Fibroblast of skin of back (primary cell): ENCODE measurements at regions not wholly inside any gene's neighbourhood (a gene's known extent, or its start where the extent isn't known, plus 50 kb on each side); places are given as distances from the start of the nearest gene placed in this dataset.

Experiments used
- DNase-seq: peaks from one replicate; pipeline ENCODE4 v3.0.0-alpha.2; 2013

DNA sequence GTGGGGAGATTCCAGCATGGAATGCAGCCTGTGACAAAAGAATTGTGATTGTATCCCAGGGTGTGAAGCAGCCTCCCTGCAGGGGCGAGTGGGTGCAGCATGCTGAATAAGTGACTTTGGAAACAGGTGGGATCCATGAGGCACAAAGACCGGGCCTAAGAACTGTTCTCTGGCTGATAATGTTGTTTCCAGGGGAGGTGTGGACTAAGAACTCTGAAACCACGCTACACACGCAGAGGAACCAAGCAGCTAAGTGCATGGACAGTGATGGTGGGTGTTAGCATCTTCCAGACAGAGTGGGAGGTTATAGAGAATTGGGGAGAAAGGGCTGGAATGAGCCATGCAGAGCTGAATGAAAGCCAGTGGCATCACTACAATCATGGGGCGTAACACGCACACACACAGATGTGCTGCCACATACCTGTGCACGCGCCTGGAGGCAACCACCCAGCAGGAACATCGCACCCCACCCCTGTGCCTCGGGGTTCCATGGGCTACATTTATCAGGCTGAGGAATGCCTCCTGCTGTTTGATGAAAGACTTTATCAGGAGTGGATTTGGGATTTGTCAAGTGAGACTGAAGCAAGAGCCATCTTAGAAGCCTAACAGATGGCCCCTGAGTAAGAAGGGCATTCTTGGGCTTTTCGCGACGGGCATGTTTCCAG, 424.5 kb upstream of the SALL3 start:
- no peak for DNase-seq

DNA sequence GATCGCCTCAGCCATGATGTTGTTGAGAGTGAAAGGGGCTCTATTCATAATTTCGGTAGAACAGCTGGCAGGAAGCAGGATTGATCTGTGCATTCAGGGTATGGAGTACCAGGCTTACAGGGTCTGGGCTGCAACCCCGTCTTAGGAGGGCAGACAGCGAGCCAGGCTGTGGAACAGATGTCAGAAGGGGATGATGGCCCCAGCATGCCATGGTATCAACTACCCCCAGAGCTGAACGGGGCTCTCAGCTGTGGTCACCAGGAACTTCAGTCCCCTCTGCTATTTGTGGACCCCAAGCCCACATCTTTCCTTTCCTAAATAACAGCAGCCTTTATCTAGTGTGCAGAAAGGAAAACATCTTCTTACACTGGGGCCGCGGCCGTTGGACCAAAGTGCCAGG, 422.2 kb upstream of the SALL3 start:
- no peak for DNase-seq

DNA sequence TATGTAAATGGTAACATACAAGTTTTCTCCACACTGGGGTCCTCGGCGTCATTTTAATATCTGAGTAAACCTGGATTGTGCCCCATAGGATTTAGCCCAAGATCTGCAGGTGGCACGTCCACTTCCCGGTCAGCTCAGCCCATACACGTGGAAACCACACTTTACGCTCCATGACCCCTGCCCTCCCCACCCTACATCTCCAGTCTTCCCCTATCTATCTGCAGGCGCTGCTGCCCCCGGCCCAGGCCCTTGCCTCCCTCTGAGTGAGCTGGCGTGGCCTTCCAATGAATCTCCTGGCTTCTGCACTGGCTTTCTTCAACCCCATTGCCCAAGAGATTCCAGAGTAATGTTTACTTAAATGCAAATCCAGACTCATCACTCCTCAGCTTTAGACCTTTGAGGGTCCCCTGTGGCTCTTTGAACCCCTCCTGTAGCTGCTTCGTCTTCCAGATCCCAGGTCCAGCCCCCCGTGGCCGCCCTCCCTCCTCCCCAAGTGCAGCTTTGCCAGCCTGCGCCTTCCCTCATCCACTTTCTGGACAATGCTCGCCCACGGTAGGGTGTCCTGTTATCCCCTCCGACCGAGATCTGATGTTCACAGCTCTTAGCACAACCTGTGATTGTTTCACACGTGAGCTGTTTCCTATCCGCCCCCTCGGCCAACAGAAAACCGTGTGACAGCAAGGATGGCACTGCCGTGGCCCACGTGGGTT, 421.4 kb upstream of the SALL3 start:
- DNase-seq = no peak

DNA sequence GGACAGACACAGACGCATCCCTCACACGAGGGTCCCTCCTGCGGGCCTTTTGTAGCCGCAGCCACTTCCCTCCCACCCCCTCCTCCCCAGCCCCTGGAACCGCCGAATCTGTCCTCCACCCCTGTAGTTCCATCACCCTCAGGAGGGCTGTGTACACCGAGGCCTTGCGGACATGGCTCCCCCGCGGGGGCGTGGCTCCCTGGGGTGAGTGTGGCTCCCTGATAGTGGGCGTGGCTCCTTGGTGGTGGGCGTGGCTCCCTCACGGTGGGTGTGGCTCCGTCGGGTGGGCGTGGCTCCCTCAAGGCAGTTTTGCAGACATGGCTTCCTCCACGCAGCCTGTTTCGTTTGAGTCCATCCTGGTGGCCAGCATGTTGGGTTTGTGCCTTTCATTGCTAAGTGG, 420.7 kb upstream of the SALL3 start:
- DNase-seq = no peak

DNA sequence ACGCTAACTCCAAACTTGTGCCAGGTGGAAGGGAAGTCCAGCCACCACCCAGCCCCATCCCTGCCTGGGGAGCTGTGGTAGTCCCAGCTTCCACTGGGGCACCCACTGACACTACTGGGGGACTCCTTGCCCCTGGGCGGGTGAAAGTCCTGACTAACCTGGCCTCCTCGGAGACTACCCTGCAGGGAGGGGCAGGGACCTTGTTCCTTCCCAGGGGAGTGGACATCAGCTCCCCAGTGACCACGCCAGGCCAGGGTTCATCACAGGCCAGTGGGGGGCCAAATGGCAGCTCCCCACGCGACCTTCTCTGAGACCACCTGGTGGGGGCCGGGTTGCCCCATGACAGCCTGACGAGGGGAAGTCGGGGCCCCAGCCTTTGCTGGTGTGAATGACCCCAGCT, 420.0 kb upstream of the SALL3 start:
- DNase-seq = no peak

DNA sequence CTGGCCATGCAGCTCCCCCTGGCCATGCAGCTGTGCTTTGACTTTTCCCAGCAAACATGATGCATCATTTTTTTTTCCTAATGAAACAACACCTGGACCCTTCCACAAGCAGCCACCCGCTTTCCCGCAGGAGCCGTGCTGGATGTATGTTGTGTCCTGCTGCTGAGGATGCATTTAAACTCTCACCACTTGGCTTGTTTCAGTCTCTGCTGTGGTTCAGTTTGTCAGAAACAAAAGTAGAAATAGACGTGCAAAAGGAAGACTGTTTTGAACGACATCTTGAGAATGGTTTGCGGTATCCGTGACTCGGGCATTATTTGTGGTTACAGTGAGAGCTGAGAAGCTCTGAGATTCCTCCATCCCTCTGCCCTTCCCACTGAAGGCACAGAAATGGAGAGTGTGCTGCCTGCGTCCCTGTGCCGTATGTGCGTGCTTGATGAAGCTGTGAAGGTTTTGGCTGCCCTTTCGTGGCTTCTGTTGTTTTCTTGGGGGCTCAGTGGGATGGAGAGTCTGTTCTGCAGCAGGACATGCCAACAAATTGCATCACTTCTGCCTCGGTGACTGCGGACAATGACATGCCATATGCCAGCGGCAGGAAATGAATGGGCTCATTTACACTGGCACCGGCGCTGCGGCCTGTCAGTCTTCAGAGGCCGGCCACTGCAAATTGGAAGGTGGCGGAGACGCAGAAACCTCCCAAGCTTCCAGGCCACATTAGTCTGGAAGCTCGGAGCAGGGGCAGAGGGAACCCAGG, 417.7 kb upstream of the SALL3 start:
- DNase-seq = no peak

DNA sequence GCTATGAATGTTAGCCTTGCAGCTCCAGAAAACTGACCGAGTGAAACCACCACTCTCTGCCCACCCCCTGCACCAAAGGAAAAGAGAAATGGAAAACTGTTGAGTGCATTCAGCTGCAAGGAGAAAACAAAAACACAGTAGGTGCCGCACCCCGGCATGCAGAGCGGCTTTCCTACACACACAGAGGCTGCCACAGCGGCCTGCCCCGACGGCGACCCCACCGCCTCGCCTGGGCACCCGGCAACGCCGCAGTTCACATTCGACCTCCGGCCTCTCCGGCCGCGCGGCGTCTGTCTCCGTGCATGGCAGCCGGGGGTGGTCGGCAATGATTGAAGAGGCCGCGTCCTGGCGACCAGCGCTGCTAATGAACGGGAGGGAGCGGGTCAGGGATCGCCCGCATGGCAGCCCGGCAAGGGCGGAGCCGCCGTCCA, 417.1 kb upstream of the SALL3 start:
- DNase-seq = no peak

DNA sequence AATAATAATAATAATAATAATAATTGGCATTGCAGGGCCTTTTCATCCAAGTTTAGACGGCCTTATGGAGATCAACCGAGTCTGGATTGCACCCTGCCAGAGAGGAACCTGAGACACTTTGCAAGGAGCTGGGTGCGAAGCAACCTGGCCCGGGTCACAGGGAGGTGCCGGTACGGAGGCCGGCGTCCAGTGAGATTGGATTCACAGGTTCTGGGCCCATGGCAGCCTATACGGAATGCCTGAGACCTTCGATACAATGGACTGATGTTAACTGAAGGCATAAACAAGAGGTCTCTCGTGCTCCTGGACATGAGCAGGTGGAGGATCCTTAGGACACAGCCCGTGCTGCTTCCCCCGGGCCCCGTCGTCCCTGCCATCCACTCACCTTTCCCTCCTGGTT, 416.5 kb upstream of the SALL3 start:
- DNase-seq = no peak

DNA sequence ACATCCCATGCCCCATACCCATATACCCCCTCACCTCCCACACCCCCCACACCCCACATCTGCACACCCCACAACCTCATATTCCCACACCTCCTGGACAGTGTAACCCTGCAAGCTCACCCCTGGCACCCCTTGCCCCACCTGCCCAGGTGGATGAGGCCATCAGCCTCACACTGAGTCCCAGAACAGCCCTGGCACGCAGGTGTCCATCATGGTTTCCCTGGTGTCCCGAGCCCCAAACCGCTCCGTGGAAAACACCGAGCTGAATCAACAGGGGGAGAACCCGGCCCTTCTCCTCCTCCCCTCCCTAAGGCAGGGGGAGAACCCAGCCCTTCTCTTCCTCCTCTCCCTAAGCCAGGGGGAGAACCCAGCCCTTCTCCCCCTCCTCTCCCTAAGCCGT, 415.6 kb upstream of the SALL3 start:
- no peak for DNase-seq

DNA sequence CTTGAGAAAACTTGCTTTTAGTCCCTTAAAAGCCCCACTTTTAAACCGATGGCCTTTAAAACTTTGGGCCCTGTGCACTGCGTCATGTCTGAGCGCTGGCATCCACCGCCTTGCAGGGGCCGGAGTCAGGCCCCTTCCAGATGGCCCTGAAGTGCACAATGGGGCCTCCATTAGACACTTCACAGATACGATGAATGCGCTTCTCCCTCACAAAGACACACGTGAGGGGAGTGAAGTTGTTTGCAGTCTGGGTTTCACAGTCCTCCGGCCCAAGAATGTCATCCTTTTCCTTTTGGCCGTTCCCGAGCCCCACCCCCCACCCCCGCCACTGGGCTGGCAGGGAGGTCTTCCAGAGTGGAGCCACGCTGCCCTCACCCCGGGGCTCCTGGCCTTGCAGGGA, 415.1 kb upstream of the SALL3 start:
- no peak for DNase-seq

DNA sequence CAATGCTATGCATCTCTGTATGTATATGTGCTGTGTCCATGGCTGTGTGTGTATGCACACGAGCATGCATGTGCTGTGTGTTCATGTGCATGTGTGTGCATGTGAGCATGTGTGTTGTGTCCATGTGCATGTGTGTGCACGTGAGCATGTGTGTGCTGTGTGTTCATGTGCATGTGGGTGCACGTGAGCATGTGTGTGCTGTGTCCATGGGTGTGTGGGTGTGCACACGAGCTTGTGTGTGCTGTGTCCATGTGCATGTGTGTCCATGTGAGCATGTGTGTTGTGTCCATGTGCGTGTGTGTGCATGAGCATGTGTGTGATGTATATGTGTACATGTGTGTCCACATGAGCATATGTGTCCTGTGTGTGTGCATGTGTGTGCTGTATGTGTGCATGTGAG, 414.4 kb upstream of the SALL3 start:
- DNase-seq = no peak

DNA sequence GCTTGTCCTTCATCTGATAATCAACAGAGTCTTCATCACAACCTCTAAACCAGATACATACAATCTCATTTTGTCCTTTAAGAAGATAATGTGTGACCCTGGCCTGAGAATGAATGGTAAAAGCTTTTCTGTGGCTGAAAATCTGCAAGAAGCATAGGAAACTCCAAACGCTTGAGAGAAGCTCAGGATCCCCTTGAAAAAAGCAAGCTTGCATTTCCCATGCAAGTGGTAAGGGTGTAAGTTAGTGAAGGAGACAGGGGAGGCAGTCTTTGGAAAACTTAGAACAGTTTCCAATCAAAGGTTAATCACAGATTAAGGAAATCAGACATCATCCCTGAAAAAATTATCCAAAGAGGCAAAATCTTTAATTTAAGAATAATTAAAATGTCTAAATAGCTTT, 413.6 kb upstream of the SALL3 start:
- DNase-seq = no peak

DNA sequence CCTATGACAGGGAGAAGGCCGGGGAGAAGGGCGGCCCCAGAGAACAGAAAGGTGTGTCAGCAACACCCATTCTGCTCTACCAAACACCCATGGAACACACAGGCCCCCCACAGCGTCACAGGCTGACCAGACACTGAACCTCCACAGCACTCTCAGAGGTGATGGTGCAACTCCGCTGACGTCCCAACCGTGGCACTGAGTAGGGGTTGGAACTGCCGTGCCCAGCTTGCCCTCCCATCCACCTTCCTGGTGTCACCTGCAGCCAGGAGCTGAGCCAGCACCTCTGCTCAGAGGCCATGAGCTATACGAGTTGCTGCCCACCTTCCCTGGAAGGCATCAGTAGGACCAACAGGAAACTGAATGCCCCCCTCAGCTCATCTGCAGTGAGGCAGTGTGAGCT, 412.9 kb upstream of the SALL3 start:
- DNase-seq = no peak

DNA sequence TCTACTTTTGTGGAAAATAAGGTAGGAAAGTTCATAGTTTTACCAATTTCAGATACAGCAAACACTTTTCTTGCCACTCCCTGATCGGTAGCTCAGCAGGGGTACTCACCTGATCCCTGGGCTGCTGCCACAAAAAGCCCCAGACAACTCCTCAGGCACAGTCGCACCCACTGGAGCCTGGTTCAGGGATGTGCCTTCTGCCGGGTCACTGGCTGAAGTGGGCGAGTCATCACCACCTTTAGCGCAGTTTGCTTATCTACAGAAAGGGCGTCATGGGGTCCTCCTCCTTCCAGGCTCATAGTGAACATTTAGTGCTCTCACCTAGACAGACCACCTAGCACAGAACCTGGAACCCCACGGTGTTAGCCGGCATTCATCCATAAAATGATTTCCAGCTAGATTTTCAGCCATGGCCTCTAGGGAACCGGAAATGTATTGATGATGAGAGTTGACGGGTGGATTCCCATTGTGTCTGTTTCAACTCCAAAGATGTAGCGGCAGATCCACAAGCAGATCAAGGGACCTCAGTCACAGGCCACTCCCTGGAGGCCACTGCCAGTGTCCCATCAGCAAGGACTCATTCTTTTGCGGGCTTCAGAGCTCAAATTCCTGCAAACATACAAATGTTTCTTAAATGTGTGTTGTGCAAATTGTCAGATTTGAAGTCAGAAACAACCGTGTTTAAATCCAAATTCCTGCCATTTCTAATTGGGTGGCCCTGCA, 408.4 kb upstream of the SALL3 start:
- DNase-seq = no peak

DNA sequence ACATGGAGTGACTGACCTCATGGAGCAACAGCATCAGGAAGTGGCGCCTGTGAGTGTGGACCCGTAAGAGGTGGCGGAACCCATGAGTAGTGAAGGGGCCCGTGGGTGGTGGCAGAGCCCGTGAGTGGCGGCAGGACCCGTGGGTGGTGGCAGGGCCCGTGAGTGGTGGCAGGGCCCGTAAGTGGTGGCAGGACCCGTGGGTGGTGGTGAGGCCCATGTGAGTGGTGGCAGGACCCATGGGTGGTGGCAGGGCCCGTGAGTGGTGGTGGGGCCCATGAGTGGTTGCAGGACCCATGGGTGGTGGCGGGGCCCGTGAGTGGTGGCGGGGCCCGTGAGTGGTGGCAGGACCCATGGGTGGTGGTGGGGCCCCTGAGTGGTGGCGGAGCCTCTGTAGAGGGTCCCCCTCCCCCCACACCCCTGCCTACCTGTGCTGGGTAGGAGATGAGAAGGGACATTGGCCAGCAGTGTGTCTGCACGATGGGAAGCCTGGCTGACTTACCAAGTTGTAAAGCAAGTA, 407.7 kb upstream of the SALL3 start:
- DNase-seq = no peak

DNA sequence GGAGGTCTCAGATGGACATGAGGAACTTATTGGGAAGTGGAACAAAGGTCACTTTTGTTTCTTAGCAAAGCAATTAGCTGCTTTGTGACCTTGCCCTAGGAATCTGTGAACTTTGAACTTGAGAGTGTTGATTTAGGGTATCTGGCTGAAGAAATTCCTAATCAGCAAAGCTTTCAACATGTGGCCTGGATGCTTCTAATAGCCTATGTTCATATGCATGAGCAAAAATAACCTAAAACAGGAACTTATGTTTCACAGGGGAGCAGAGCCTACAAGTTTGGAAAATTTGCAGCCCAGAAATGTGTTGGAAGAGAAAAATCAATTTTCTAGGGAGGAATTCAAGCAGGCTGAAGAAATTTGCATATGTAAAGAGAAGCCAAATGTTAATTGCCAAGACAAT, 405.8 kb upstream of the SALL3 start:
- no peak for DNase-seq

DNA sequence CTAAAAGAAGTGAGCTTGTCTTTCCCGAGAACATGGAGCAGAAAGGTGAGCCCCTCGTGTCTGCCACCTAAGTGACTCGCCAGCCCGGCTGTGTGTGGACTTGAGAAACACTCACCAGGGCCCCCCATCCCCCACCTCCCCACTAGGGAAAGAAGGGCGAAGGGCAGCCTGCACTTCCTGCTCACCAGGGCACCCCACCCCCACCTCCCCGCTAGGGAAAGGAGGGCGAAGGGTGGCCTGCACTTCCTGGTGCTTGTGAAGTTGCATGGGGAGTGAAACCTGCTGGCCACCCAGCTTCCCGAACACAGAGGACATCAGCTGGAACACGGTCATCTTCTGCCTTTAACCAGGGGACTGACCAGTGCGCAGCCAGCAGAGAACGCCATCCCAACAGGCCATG, 402.7 kb upstream of the SALL3 start:
- DNase-seq = no peak

DNA sequence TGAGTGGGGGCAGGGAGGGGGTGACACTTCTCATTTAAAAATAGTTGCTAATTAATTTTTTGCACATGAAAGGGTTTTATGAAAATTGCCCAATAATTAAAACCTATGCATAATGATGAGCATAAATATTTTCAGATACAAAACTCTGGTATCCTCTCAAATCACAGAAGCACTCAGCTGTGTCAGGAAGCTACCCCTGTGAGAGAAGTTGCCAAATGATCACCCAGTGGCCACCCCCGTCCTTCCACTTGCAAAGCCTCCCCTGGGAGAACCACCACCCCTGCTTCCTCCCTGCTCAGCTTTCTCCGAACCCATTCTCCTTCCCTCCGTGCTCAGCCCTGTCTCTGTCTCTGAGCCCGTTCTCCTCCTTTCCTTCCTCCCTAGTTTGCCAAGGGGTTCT, 400.2 kb upstream of the SALL3 start:
- no peak for DNase-seq

DNA sequence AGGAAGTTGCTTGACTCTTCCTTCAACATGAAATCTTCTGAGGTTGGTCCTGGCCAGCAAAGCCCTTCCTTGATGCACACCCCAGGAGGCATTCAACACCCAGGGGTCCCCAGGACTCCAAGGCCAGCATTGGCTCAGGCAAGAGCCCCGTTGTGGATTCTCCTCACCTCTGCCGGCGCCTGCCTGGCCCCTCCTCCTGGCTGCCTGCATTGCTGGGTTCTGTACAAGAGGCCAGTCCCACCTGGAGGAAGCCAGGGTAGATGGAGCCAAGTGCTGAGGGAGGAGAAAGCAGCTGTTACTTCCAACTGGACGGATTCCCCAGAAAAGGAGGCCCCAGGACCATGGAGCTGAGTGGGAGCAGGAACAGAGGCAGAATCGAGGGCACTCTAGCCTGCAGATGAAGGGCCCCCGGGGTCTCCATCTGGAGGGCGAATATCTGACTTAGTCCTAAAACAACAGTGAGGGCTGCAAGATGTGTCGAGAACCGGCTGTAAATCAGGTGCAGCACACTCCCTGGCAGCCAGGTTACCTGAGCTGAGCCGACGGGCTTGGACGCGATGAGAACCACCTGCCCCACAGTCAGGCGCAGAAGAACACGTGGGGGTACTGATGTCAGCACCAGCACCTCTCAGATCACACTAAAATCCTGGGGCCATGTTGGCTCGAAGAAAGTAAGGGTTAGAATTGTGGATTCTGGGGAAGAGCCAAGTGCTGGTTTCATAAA, 399.6 kb upstream of the SALL3 start:
- no peak for DNase-seq

DNA sequence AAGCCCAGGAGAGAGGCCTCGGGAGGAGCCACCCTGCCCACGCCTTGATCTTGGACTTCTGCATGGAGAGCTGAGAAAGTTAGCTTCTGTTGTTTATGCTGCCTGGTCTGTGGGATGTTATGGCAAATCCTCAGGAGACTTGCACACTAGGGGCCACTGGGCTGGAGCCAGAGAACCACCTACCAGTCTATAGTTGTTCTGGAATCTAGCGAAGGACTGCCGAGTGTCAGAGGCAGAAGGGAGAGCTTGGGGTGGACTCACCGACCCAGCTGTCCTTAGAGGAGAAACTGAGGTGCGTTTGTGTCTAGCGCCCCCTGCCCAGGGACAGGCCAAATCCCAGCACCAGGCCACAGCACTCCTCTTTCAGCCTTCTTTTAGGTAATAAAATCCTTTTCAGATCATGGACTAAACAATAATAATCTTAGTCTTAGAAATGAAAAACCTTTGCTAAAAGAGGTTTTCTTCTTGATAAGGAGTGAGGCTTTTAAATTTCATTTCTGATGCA, 398.7 kb upstream of the SALL3 start:
- no peak for DNase-seq

DNA sequence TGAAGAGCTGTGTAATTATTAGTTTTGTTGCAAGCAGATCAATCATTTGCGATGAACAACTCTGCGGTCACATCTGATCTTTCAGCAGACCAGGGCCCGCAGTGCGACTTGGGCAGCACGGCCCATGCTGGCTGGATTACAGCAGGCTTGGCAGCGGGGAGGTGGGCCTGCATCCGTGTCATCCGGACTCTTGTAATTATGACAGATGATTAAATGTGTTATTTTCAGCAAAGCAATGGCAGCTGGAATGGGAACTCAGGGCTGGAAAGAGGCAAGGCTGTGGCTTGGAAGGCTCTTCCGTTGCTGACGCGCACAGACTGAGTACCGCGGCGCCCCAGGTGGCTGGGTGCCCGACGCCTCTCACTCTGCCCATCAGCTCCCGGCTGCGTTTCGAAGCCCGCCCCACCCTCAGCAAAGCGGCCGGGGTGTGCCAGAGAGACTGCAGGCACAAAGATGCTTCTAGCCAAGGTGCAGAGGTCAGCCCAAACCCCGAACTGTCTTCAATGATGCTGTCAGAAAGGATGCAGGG, 397.4 kb upstream of the SALL3 start:
- no peak for DNase-seq
